OCI-LY1 (cell line): ENCODE measurements at regions not wholly inside any gene's neighbourhood (a gene's known extent, or its start where the extent isn't known, plus 50 kb on each side); places are given as distances from the start of the nearest gene placed in this dataset.

Experiments
- EZH2 ChIP-seq: fragments of 200-600 bp; sonication (generic), shearing (Covaris generic); IDR thresholded peaks from 2 replicates; pipeline ENCODE4 v1.8.0; 2017; ENCODE audit warnings: borderline replicate concordance, mixed run types, mild to moderate bottlenecking, antibody characterized with exemption, low read length, moderate library complexity, mixed read lengths
- TF ChIP-seq, protein P1 (sequence below): fragments of 200-600 bp; sonication (generic), shearing (Covaris generic); IDR thresholded peaks from 2 replicates; pipeline ENCODE4 v1.5.1; 2017; ENCODE audit warnings: mild to moderate bottlenecking, antibody characterized with exemption, low read length, moderate library complexity, mixed read lengths

DNA sequence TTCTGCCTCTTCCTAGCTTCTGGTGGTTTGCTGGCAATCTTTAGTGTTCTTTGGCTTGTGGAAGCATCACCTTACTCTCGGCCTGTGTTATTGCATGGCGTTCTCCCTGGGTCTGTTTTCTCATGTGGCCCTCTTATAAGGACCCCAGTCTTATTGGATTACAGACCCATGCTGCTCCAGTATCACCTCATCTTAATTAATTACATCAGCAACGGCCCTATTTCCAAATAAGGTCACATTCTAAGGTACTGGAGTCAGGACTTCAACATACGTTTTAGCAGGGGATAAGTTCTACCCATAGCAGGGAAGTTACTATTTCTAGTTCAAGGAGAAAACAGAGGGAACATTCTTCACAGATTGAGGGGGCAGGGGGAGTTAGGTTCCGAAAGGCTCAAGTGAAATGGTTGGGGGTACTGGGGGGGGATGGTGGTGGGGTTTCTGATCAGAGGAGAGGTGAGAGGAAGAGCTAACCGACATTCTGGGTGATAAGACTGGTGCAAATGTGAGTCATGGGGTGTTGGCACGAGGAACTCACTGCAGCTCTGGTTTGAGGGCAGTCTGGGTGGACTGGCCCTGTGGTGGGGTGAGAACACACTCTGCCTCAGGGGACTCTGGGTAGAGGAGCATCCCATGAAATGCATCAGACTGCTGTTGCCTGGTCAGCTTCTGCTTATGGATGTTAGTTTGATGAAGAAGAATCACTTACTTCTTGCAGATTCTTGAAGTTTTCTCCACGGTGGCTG lies 51.5 kb upstream of the ZBED5 start:
- TF ChIP-seq, protein P1, sequence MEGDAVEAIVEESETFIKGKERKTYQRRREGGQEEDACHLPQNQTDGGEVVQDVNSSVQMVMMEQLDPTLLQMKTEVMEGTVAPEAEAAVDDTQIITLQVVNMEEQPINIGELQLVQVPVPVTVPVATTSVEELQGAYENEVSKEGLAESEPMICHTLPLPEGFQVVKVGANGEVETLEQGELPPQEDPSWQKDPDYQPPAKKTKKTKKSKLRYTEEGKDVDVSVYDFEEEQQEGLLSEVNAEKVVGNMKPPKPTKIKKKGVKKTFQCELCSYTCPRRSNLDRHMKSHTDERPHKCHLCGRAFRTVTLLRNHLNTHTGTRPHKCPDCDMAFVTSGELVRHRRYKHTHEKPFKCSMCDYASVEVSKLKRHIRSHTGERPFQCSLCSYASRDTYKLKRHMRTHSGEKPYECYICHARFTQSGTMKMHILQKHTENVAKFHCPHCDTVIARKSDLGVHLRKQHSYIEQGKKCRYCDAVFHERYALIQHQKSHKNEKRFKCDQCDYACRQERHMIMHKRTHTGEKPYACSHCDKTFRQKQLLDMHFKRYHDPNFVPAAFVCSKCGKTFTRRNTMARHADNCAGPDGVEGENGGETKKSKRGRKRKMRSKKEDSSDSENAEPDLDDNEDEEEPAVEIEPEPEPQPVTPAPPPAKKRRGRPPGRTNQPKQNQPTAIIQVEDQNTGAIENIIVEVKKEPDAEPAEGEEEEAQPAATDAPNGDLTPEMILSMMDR: no peak
- no peak for TF ChIP-seq EZH2
